ENCODE measurements at regions not wholly inside any gene's neighbourhood (a gene's known extent, or its start where the extent isn't known, plus 50 kb on each side); places are given as distances from the start of the nearest gene placed in this dataset.
"Not testable (repeated sequence)": the region's sequence is repeated elsewhere in the genome, so short reads cannot be mapped to it uniquely, and the experiment has no call there.

DNA sequence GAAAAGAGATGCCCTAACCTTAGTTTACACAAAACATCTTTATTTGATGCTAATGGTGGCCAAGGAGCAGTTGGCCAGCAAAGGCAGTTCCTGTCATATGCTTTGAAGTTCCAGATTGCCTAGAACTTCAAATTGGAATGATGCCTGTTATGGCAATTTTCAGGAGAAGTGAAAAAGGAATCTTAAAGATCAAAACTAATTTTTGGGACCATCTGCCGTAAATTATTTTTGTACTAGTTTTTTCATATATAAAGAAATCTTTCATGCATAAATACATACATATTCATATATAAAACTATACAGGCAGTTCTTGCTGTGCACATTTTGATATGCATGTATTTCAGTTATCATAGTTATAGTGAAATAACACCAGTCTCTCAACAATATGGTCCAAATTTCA lies 1185.6 kb upstream of the FAM98A start (continued):
- no peak for TF ChIP-seq TAF7 (optimal IDR thresholded peaks at IDR 0.05; ENCODE audit: borderline replicate concordance, low read depth, low read length)
- no peak for TF ChIP-seq KDM4A (IDR thresholded peaks at IDR 0.05; ENCODE audit: low read depth, low read length, severe bottlenecking)
- TF ChIP-seq POLR2AphosphoS5 (IDR thresholded peaks at IDR 0.05; ENCODE audit: low read depth, low read length) = no peak
- TF ChIP-seq FOSL1 (IDR thresholded peaks at IDR 0.05; ENCODE audit: insufficient read depth, low read depth, low read length) = no peak
- no peak for TF ChIP-seq MAX (IDR thresholded peaks at IDR 0.05)

GRCh38 chr2:34750742-34751141 lies 1151.6 kb upstream of the FAM98A start:
- H2BK12ac ChIP-seq (ENCODE audit: low read depth, low read length); H3K4me2 ChIP-seq (ENCODE audit: insufficient read depth in 1 of 2, low read depth in 2 of 2, low read length in 2 of 2); H3K23ac ChIP-seq (ENCODE audit: insufficient read length); H3K56ac ChIP-seq (replicated peaks; ENCODE audit: insufficient read length, low read depth, low read length); H3K4me3 ChIP-seq (ENCODE audit: extremely low read depth in 1 of 4, insufficient read depth in 2 of 4, low read depth in 3 of 4, low read length in 4 of 4); H3K27ac ChIP-seq (ENCODE audit: low read depth, low read length); H3K18ac ChIP-seq (ENCODE audit: extremely low read depth, low read length); H3K23me2 ChIP-seq (ENCODE audit: low read depth, low read length); H3K79me1 ChIP-seq (ENCODE audit: low read depth, low read length); H2AFZ ChIP-seq (ENCODE audit: low read length); H3K27me3 ChIP-seq (replicated peaks in 1 of 4; ENCODE audit: control insufficient read depth in 3 of 4, extremely low read depth in 1 of 4, insufficient read depth in 3 of 4, low read length in 3 of 4); H3K9ac ChIP-seq (replicated peaks in 1 of 4; ENCODE audit: extremely low read depth in 1 of 4, low read depth in 3 of 4, low read length in 3 of 4); H4K20me1 ChIP-seq (replicated peaks in 1 of 2; ENCODE audit: control insufficient read depth in 1 of 2, insufficient read depth in 2 of 2, low read length in 2 of 2); H3K4ac ChIP-seq (replicated peaks; ENCODE audit: insufficient read length, low read depth, low read length); POLR2A ChIA-PET (ENCODE audit: partially characterized antibody); H2BK120ac ChIP-seq (replicated peaks; ENCODE audit: low read depth, low read length); DNase-seq (ENCODE audit: low read depth in 1 of 2, low spot score in 2 of 2); H2BK5ac ChIP-seq (ENCODE audit: low read depth, low read length); H3K36me3 ChIP-seq (ENCODE audit: control insufficient read depth in 2 of 4, insufficient read depth in 4 of 4, low read length in 3 of 4); H3K4me1 ChIP-seq (replicated peaks in 1 of 4; ENCODE audit: control insufficient read depth in 3 of 4, insufficient read depth in 4 of 4, low read length in 3 of 4); H4K5ac ChIP-seq (ENCODE audit: insufficient read length, low read depth, low read length); H2BK15ac ChIP-seq (ENCODE audit: low read length); H4K91ac ChIP-seq (replicated peaks; ENCODE audit: insufficient read length, low read length); H3K9me3 ChIP-seq (ENCODE audit: insufficient read depth in 2 of 2, low read depth in 1 of 2, low read length in 1 of 2); H4K8ac ChIP-seq (ENCODE audit: extremely low read depth, insufficient read depth, low read length); H3K14ac ChIP-seq (ENCODE audit: insufficient read length); H3K79me2 ChIP-seq (ENCODE audit: control insufficient read depth in 1 of 2, insufficient read depth in 2 of 2, low read length in 2 of 2); H2BK20ac ChIP-seq (ENCODE audit: low read length); H2AK5ac ChIP-seq (ENCODE audit: low read depth, low read length); FAIRE-seq: not testable (repeated sequence)
- WGBS, 2 experiments (ENCODE audit: extremely low coverage in 1 of 2, insufficient coverage in 1 of 2, insufficient read length in 1 of 2, insufficient replicate concordance in 2 of 2, low coverage in 1 of 2, low lambda C conversion rate in 2 of 2, missing lambda C conversion rate in 1 of 2) = 93% methylated on average over 6 of the region's 7 CpGs; no CpG with 5 or more reads in 1 of the 2 experiments
- CTCF ChIA-PET (ENCODE audit: partially characterized antibody) = interaction anchor here (1.5 kb wide), 1 partner anchor 12 kb away, joined by 5 read pairs; no protein-coding TSS in a partner anchor

Measured in H1 (cell line).